ENCODE measurements at regions not wholly inside any gene's neighbourhood (a gene's known extent, or its start where the extent isn't known, plus 50 kb on each side); places are given as distances from the start of the nearest gene placed in this dataset.

DNA sequence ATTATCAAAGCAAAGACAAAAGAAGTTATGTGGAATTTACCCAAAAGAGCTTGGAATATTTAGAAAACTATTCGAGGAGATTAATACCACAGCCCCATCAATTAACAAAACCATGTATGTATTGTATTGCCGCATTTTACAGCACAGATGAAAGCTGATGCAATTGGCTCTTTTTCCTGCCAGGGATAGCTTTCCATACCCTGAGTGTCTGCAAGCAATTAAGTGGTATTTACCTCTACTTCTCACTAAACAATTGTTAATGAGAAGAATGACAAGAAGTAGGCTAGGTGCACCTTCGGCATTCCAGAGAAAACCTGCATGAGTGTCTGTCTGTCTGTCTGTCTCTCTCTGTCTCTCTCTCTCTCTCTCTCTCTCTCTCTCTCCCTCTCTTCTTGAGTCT, 219.5 kb downstream of the PAPSS1 start:
- Histone ChIP-seq H3K27ac (ENCODE audit: low read depth) (peak overlapping the region; percentile 78), H3K79me2 (replicated peaks; ENCODE audit: insufficient read depth) (no peaks in the 10 kb centered on the region), H2AFZ (no peak overlapping the region), H3K4me3 (no peak overlapping the region), H3K27me3 (ENCODE audit: insufficient read depth) (no peaks in the 10 kb centered on the region), H3K36me3 (ENCODE audit: insufficient read depth) (no peaks in the 10 kb centered on the region), H4K20me1 (replicated peaks; ENCODE audit: insufficient read depth) (no peaks in the 10 kb centered on the region), H3K4me2 (no peak overlapping the region), H3K4me1 (ENCODE audit: insufficient read depth) (peaks cover 8% of the 10 kb centered on the region), H3K9me2 (ENCODE audit: insufficient read depth) (peaks cover 15% of the 10 kb centered on the region), H3F3A (replicated peaks; ENCODE audit: low read depth) (no peaks in the 10 kb centered on the region)
- peaks cover 10% of the 10 kb centered on the region; the same call in 2 of the 3 replicates for H3K36me3 Mint-ChIP-seq (ENCODE audit: low read depth)
- TF ChIP-seq EZH2phosphoT487 (IDR thresholded peaks at IDR 0.05; ENCODE audit: unreplicated experiment) (no peak), CREB1 (CRISPR knock-in tag; IDR thresholded peaks at IDR 0.05; ENCODE audit: low read depth) (no peak), EZH2 (IDR thresholded peaks at IDR 0.05; ENCODE audit: low read depth, unreplicated experiment) (no peak), JUNB (IDR thresholded peaks at IDR 0.05; ENCODE audit: unreplicated experiment) (no peak), ZNF114 (CRISPR knock-in tag; IDR thresholded peaks at IDR 0.05) (no peak), POLR2AphosphoS5 (IDR thresholded peaks at IDR 0.05; ENCODE audit: low read depth) (no peak), STAT1 (IDR thresholded peaks at IDR 0.05; ENCODE audit: unreplicated experiment) (no peak), ZNF331 (CRISPR knock-in tag; IDR thresholded peaks at IDR 0.05; ENCODE audit: low read depth) (no peak), NANOG (IDR thresholded peaks at IDR 0.05; ENCODE audit: borderline replicate concordance) (peak; percentile 70)
- TF ChIP-seq, protein P1, sequence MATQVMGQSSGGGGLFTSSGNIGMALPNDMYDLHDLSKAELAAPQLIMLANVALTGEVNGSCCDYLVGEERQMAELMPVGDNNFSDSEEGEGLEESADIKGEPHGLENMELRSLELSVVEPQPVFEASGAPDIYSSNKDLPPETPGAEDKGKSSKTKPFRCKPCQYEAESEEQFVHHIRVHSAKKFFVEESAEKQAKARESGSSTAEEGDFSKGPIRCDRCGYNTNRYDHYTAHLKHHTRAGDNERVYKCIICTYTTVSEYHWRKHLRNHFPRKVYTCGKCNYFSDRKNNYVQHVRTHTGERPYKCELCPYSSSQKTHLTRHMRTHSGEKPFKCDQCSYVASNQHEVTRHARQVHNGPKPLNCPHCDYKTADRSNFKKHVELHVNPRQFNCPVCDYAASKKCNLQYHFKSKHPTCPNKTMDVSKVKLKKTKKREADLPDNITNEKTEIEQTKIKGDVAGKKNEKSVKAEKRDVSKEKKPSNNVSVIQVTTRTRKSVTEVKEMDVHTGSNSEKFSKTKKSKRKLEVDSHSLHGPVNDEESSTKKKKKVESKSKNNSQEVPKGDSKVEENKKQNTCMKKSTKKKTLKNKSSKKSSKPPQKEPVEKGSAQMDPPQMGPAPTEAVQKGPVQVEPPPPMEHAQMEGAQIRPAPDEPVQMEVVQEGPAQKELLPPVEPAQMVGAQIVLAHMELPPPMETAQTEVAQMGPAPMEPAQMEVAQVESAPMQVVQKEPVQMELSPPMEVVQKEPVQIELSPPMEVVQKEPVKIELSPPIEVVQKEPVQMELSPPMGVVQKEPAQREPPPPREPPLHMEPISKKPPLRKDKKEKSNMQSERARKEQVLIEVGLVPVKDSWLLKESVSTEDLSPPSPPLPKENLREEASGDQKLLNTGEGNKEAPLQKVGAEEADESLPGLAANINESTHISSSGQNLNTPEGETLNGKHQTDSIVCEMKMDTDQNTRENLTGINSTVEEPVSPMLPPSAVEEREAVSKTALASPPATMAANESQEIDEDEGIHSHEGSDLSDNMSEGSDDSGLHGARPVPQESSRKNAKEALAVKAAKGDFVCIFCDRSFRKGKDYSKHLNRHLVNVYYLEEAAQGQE (IDR thresholded peaks at IDR 0.05; ENCODE audit: unreplicated experiment), result no peak
- TF ChIP-seq, protein P2, sequence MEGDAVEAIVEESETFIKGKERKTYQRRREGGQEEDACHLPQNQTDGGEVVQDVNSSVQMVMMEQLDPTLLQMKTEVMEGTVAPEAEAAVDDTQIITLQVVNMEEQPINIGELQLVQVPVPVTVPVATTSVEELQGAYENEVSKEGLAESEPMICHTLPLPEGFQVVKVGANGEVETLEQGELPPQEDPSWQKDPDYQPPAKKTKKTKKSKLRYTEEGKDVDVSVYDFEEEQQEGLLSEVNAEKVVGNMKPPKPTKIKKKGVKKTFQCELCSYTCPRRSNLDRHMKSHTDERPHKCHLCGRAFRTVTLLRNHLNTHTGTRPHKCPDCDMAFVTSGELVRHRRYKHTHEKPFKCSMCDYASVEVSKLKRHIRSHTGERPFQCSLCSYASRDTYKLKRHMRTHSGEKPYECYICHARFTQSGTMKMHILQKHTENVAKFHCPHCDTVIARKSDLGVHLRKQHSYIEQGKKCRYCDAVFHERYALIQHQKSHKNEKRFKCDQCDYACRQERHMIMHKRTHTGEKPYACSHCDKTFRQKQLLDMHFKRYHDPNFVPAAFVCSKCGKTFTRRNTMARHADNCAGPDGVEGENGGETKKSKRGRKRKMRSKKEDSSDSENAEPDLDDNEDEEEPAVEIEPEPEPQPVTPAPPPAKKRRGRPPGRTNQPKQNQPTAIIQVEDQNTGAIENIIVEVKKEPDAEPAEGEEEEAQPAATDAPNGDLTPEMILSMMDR (conservative IDR thresholded peaks at IDR 0.05; ENCODE audit: low read depth in 2 of 2), result no peak
- TF ChIP-seq, protein P3, sequence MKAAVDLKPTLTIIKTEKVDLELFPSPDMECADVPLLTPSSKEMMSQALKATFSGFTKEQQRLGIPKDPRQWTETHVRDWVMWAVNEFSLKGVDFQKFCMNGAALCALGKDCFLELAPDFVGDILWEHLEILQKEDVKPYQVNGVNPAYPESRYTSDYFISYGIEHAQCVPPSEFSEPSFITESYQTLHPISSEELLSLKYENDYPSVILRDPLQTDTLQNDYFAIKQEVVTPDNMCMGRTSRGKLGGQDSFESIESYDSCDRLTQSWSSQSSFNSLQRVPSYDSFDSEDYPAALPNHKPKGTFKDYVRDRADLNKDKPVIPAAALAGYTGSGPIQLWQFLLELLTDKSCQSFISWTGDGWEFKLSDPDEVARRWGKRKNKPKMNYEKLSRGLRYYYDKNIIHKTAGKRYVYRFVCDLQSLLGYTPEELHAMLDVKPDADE (IDR thresholded peaks at IDR 0.05), result no peak
- TF ChIP-seq, protein P4, sequence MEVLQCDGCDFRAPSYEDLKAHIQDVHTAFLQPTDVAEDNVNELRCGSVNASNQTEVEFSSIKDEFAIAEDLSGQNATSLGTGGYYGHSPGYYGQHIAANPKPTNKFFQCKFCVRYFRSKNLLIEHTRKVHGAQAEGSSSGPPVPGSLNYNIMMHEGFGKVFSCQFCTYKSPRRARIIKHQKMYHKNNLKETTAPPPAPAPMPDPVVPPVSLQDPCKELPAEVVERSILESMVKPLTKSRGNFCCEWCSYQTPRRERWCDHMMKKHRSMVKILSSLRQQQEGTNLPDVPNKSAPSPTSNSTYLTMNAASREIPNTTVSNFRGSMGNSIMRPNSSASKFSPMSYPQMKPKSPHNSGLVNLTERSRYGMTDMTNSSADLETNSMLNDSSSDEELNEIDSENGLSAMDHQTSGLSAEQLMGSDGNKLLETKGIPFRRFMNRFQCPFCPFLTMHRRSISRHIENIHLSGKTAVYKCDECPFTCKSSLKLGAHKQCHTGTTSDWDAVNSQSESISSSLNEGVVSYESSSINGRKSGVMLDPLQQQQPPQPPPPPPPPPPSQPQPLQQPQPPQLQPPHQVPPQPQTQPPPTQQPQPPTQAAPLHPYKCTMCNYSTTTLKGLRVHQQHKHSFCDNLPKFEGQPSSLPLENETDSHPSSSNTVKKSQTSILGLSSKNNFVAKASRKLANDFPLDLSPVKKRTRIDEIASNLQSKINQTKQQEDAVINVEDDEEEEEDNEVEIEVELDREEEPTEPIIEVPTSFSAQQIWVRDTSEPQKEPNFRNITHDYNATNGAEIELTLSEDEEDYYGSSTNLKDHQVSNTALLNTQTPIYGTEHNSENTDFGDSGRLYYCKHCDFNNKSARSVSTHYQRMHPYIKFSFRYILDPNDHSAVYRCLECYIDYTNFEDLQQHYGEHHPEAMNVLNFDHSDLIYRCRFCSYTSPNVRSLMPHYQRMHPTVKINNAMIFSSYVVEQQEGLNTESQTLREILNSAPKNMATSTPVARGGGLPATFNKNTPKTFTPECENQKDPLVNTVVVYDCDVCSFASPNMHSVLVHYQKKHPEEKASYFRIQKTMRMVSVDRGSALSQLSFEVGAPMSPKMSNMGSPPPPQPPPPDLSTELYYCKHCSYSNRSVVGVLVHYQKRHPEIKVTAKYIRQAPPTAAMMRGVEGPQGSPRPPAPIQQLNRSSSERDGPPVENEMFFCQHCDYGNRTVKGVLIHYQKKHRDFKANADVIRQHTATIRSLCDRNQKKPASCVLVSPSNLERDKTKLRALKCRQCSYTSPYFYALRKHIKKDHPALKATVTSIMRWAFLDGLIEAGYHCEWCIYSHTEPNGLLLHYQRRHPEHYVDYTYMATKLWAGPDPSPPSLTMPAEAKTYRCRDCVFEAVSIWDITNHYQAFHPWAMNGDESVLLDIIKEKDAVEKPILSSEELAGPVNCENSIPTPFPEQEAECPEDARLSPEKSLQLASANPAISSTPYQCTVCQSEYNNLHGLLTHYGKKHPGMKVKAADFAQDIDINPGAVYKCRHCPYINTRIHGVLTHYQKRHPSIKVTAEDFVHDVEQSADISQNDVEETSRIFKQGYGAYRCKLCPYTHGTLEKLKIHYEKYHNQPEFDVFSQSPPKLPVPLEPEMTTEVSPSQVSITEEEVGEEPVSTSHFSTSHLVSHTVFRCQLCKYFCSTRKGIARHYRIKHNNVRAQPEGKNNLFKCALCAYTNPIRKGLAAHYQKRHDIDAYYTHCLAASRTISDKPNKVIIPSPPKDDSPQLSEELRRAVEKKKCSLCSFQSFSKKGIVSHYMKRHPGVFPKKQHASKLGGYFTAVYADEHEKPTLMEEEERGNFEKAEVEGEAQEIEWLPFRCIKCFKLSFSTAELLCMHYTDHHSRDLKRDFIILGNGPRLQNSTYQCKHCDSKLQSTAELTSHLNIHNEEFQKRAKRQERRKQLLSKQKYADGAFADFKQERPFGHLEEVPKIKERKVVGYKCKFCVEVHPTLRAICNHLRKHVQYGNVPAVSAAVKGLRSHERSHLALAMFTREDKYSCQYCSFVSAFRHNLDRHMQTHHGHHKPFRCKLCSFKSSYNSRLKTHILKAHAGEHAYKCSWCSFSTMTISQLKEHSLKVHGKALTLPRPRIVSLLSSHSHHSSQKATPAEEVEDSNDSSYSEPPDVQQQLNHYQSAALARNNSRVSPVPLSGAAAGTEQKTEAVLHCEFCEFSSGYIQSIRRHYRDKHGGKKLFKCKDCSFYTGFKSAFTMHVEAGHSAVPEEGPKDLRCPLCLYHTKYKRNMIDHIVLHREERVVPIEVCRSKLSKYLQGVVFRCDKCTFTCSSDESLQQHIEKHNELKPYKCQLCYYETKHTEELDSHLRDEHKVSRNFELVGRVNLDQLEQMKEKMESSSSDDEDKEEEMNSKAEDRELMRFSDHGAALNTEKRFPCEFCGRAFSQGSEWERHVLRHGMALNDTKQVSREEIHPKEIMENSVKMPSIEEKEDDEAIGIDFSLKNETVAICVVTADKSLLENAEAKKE (CRISPR knock-in tag; IDR thresholded peaks at IDR 0.05), result peak; percentile 69; the same call in 1 of the 2 replicates
- H3K4me3 Mint-ChIP-seq, result no peak overlapping the region; the same call in 2 of the 3 replicates
- H3K4me1 Mint-ChIP-seq, result peaks cover 17% of the 10 kb centered on the region
- peak; percentile 29; the same call in 2 of the 3 replicates for ATAC-seq
- peaks cover 4% of the 10 kb centered on the region for H3K27me3 Mint-ChIP-seq (ENCODE audit: insufficient read depth, low read depth, poor library complexity)
- peak overlapping the region; percentile 76 for H3K27ac Mint-ChIP-seq
- peaks cover 6% of the 10 kb centered on the region; the same call in 1 of the 3 replicates for H3K9me3 Mint-ChIP-seq
- peak; percentile 40 for DNase-seq (ENCODE audit: low spot score)

Measured in GM23338 (cell line).